HepG2 (cell line): ENCODE measurements at regions not wholly inside any gene's neighbourhood (a gene's known extent, or its start where the extent isn't known, plus 50 kb on each side); places are given as distances from the start of the nearest gene placed in this dataset.

Source experiments
- AHDC1 ChIP-seq: sonication (generic); formaldehyde crosslinking; IDR thresholded peaks from 2 replicates; pipeline ENCODE4 v1.5.1; 2020; ENCODE audit warnings: mild to moderate bottlenecking, missing genetic modification reagents, borderline replicate concordance
- BRF2 ChIP-seq: sonication (generic); formaldehyde crosslinking; IDR thresholded peaks from 2 replicates; pipeline ENCODE4 v1.8.1; 2022; ENCODE audit warnings: mild to moderate bottlenecking, missing genetic modification reagents
- DRAP1 ChIP-seq: IDR thresholded peaks from 2 replicates; pipeline ENCODE4 v1.6.1; 2016; ENCODE audit warnings: missing genetic modification reagents, missing compliant biosample characterization
- EHMT2 ChIP-seq: fragments of 200-600 bp; sonication (generic); IDR thresholded peaks from 2 replicates; pipeline ENCODE4 v1.7.0; 2017; ENCODE audit warnings: antibody characterized with exemption, low read depth, low read length, borderline replicate concordance
- HDAC1 ChIP-seq: sonication (generic); formaldehyde crosslinking; IDR thresholded peaks from 2 replicates; pipeline ENCODE4 v1.5.1; 2020; ENCODE audit warnings: mild to moderate bottlenecking, missing genetic modification reagents
- IRF9 ChIP-seq: sonication (generic); formaldehyde crosslinking; IDR thresholded peaks from 2 replicates; pipeline ENCODE4 v1.8.0; 2022; ENCODE audit warnings: missing genetic modification reagents, mild to moderate bottlenecking, borderline replicate concordance
- MAF1 ChIP-seq: sonication (generic); formaldehyde crosslinking; IDR thresholded peaks from 2 replicates; pipeline ENCODE4 v1.5.0; 2020; ENCODE audit warnings: missing genetic modification reagents, borderline replicate concordance
- NFATC3 ChIP-seq: sonication (generic); formaldehyde crosslinking; IDR thresholded peaks from 2 replicates; pipeline ENCODE4 v1.5.1; 2020; ENCODE audit warnings: mild to moderate bottlenecking, missing genetic modification reagents
- PTBP1 ChIP-seq: fragments of 200-400 bp; formaldehyde crosslinking; IDR thresholded peaks from 2 replicates; pipeline ENCODE4 v1.6.1; 2018; ENCODE audit warnings: low read length, low read depth; ENCODE audit not compliant: poor library complexity, severe bottlenecking
- SETDB1 ChIP-seq: sonication (generic); formaldehyde crosslinking; IDR thresholded peaks from 2 replicates; pipeline ENCODE4 v1.5.1; 2020; ENCODE audit warnings: missing genetic modification reagents, mild to moderate bottlenecking, borderline replicate concordance
- TEAD3 ChIP-seq: optimal IDR thresholded peaks from 2 replicates; pipeline ENCODE3; 2016; ENCODE audit warnings: borderline replicate concordance
- ZBED4 ChIP-seq: sonication (generic); formaldehyde crosslinking; IDR thresholded peaks from 2 replicates; pipeline ENCODE4 v1.4.0; 2020; ENCODE audit warnings: missing genetic modification reagents, borderline replicate concordance
- ZBTB3 ChIP-seq: sonication (generic); formaldehyde crosslinking; IDR thresholded peaks from 2 replicates; pipeline ENCODE4 v1.4.0; 2020; ENCODE audit warnings: low read depth, mild to moderate bottlenecking, moderate library complexity, missing genetic modification reagents, borderline replicate concordance
- ZBTB38 ChIP-seq: sonication (generic); formaldehyde crosslinking; IDR thresholded peaks from 2 replicates; pipeline ENCODE4 v1.5.1; 2020; ENCODE audit warnings: mild to moderate bottlenecking, missing genetic modification reagents
- ZNF34 ChIP-seq: sonication (generic); formaldehyde crosslinking; IDR thresholded peaks from 2 replicates; pipeline ENCODE4 v1.4.0; 2020; ENCODE audit warnings: mild to moderate bottlenecking, missing genetic modification reagents, borderline replicate concordance
- ZNF615 ChIP-seq: sonication (generic); formaldehyde crosslinking; IDR thresholded peaks from 2 replicates; pipeline ENCODE4 v1.5.0; 2020; ENCODE audit warnings: mild to moderate bottlenecking, missing genetic modification reagents, borderline replicate concordance
- ZNF644 ChIP-seq: IDR thresholded peaks from 2 replicates; pipeline ENCODE4 v1.6.1; 2016; ENCODE audit warnings: low read depth
- ZNF780A ChIP-seq: sonication (generic); formaldehyde crosslinking; IDR thresholded peaks from 2 replicates; pipeline ENCODE4 v1.8.0; 2022; ENCODE audit warnings: mild to moderate bottlenecking, missing genetic modification reagents, moderate library complexity

- TF ChIP-seq BRF2 (CRISPR knock-in tag) (no peak), DRAP1 (no peak), TEAD3 (CRISPR knock-in tag) (no peak), AHDC1 (CRISPR knock-in tag) (no peak; the same call in 1 of the 2 replicates), ZNF780A (no peak), NFATC3 (CRISPR knock-in tag) (no peak), ZNF615 (CRISPR knock-in tag) (no peak), EHMT2 (no peak), MAF1 (CRISPR knock-in tag) (no peak), SETDB1 (no peak), ZBTB3 (CRISPR knock-in tag) (no peak), ZBTB38 (CRISPR knock-in tag) (no peak), ZBED4 (CRISPR knock-in tag) (no peak), IRF9 (CRISPR knock-in tag) (no peak), PTBP1 (no peak), ZNF34 (CRISPR knock-in tag) (no peak), HDAC1 (CRISPR knock-in tag) (0 out of 2 replicates have a peak, but pooled peaks have one; percentile 11), ZNF644 (CRISPR knock-in tag) (no peak)
Measured at GRCh38 chr20:50460115-50460607, 50.0 kb upstream of the PTPN1 start (continued).
